GM23338 (cell line): ENCODE measurements at regions not wholly inside any gene's neighbourhood (a gene's known extent, or its start where the extent isn't known, plus 50 kb on each side); places are given as distances from the start of the nearest gene placed in this dataset.

Source experiments
- ATAC-seq: fragments of 200-7000 bp; cut with Tn5 transposase; 3 replicates; pipeline ENCODE4 v1.9.1; 2020
- DNase-seq: peaks from one replicate; pipeline ENCODE4 v3.0.0-alpha.2; 2015; ENCODE audit warnings: low spot score
- H2AFZ ChIP-seq: fragments of 200-600 bp; sonication (generic); 2 replicates; pipeline ENCODE4 v1.8.0; 2016; ENCODE audit warnings: antibody characterized with exemption, mild to moderate bottlenecking, moderate library complexity
- H3F3A ChIP-seq: fragments of 200-600 bp; sonication (generic); replicated peaks from 2 replicates; pipeline ENCODE4 v1.8.0; 2017; ENCODE audit warnings: antibody characterized with exemption, mixed run types, low read depth
- H3K27ac ChIP-seq: fragments of 200-600 bp; sonication (generic); 2 replicates; pipeline ENCODE4 v1.6.1; 2016; ENCODE audit warnings: low read depth
- H3K27me3 ChIP-seq: fragments of 200-600 bp; sonication (generic); 2 replicates; pipeline ENCODE4 v1.8.0; 2016; ENCODE audit warnings: mild to moderate bottlenecking, mixed run types, moderate library complexity; ENCODE audit not compliant: insufficient read depth
- H3K36me3 ChIP-seq: fragments of 200-600 bp; sonication (generic); 2 replicates; pipeline ENCODE4 v1.8.0; 2016; ENCODE audit warnings: mild to moderate bottlenecking; ENCODE audit not compliant: insufficient read depth
- H3K4me1 ChIP-seq: fragments of 200-600 bp; sonication (generic); 2 replicates; pipeline ENCODE4 v1.8.0; 2016; ENCODE audit warnings: mild to moderate bottlenecking, moderate library complexity; ENCODE audit not compliant: insufficient read depth
- H3K4me2 ChIP-seq: fragments of 200-600 bp; sonication (generic); 2 replicates; pipeline ENCODE4 v1.7.1; 2017; ENCODE audit warnings: mixed run types
- H3K4me3 ChIP-seq: fragments of 200-600 bp; sonication (generic); 2 replicates; pipeline ENCODE4 v1.6.1; 2016; ENCODE audit warnings: mixed run types
- H3K79me2 ChIP-seq: fragments of 200-600 bp; sonication (generic); replicated peaks from 2 replicates; pipeline ENCODE4 v1.8.0; 2017; ENCODE audit warnings: mild to moderate bottlenecking; ENCODE audit not compliant: insufficient read depth
- H3K9me2 ChIP-seq: fragments of 200-600 bp; sonication (generic); 2 replicates; pipeline ENCODE4 v1.8.0; 2017; ENCODE audit not compliant: insufficient read depth
- H4K20me1 ChIP-seq: fragments of 200-600 bp; sonication (generic); replicated peaks from 2 replicates; pipeline ENCODE4 v1.8.0; 2017; ENCODE audit warnings: mild to moderate bottlenecking; ENCODE audit not compliant: insufficient read depth
- H3K27ac Mint-ChIP-seq: 2 replicates; pipeline ENCODE4 v1.8.0; 2020; ENCODE audit warnings: inconsistent platforms, mild to moderate bottlenecking, moderate library complexity, mixed read lengths
- H3K27me3 Mint-ChIP-seq: 3 replicates; pipeline ENCODE4 v1.8.0; 2022; ENCODE audit warnings: low read depth, mild to moderate bottlenecking, moderate library complexity, mixed read lengths, inconsistent platforms; ENCODE audit not compliant: insufficient read depth, poor library complexity
- H3K36me3 Mint-ChIP-seq: 3 replicates; pipeline ENCODE4 v1.8.0; 2021; ENCODE audit warnings: low read depth, mild to moderate bottlenecking, inconsistent platforms, moderate library complexity, mixed read lengths
- H3K4me1 Mint-ChIP-seq: 3 replicates; pipeline ENCODE4 v1.8.0; 2020; ENCODE audit warnings: mild to moderate bottlenecking, inconsistent platforms, mixed read lengths
- H3K4me3 Mint-ChIP-seq: 3 replicates; pipeline ENCODE4 v1.8.0; 2021; ENCODE audit warnings: moderate library complexity, mild to moderate bottlenecking, inconsistent platforms, mixed read lengths
- H3K9me3 Mint-ChIP-seq: 3 replicates; pipeline ENCODE4 v1.8.0; 2020; ENCODE audit warnings: moderate library complexity, mild to moderate bottlenecking, inconsistent platforms, mixed read lengths
- CREB1 ChIP-seq: fragments of 250-450 bp; sonication (Bioruptor Pico); IDR thresholded peaks from 2 replicates; pipeline ENCODE4 v1.5.0; 2020; ENCODE audit warnings: low read depth, mild to moderate bottlenecking, moderate library complexity
- ETS1 ChIP-seq: IDR thresholded peaks from 2 replicates; pipeline ENCODE4 v1.6.1; 2016; ENCODE audit warnings: antibody characterized with exemption
- EZH2 ChIP-seq: fragments of 200-600 bp; sonication (generic); IDR thresholded peaks from one replicate; pipeline ENCODE4 v1.8.0; 2017; ENCODE audit warnings: antibody characterized with exemption, mild to moderate bottlenecking, low read depth; ENCODE audit not compliant: unreplicated experiment
- EZH2phosphoT487 ChIP-seq: fragments of 200-600 bp; sonication (generic); IDR thresholded peaks from one replicate; pipeline ENCODE4 v1.8.1; 2018; ENCODE audit warnings: antibody characterized with exemption; ENCODE audit not compliant: unreplicated experiment
- JUNB ChIP-seq: IDR thresholded peaks from one replicate; pipeline ENCODE4 v1.6.1; 2016; ENCODE audit warnings: antibody characterized with exemption; ENCODE audit not compliant: unreplicated experiment
- NANOG ChIP-seq: IDR thresholded peaks from 2 replicates; pipeline ENCODE4 v1.6.1; 2016; ENCODE audit warnings: antibody characterized with exemption, borderline replicate concordance
- POLR2AphosphoS5 ChIP-seq: IDR thresholded peaks from 2 replicates; pipeline ENCODE4 v1.6.1; 2016; ENCODE audit warnings: antibody characterized with exemption, low read depth
- STAT1 ChIP-seq: IDR thresholded peaks from one replicate; pipeline ENCODE4 v1.6.1; 2016; ENCODE audit warnings: antibody characterized with exemption; ENCODE audit not compliant: unreplicated experiment
- ZNF114 ChIP-seq: fragments of 250-450 bp; sonication (Bioruptor Pico); IDR thresholded peaks from 2 replicates; pipeline ENCODE4 v1.5.0; 2020; ENCODE audit warnings: mild to moderate bottlenecking, moderate library complexity
- ZNF331 ChIP-seq: fragments of 250-450 bp; sonication (Bioruptor Pico); IDR thresholded peaks from 2 replicates; pipeline ENCODE4 v1.5.0; 2020; ENCODE audit warnings: low read depth, mild to moderate bottlenecking, moderate library complexity
- ZNF462 ChIP-seq: fragments of 250-450 bp; sonication (Bioruptor Pico); IDR thresholded peaks from 2 replicates; pipeline ENCODE4 v1.5.0; 2020; ENCODE audit warnings: mild to moderate bottlenecking, moderate library complexity
- TF ChIP-seq, protein P1 (sequence below), 2 experiments: fragments of 200-600 bp in 1 of 2; sonication (generic) in 1 of 2; conservative IDR thresholded peaks; 2 replicates each; pipeline versions ENCODE4 v1.5.1 to v1.6.1; 2016 to 2017; ENCODE audit warnings: antibody characterized with exemption in 2 of 2, low read depth in 2 of 2, mild to moderate bottlenecking in 2 of 2, moderate library complexity in 1 of 2
- TF ChIP-seq, protein P2 (sequence below): IDR thresholded peaks from one replicate; pipeline ENCODE4 v1.6.1; 2018; ENCODE audit warnings: antibody characterized with exemption; ENCODE audit not compliant: unreplicated experiment

GRCh38 chr10:91569522-91569921 lies 63.3 kb downstream of the PPP1R3C start:
- no peaks in the 10 kb centered on the region for H3K36me3 ChIP-seq
- H2AFZ ChIP-seq: no peak overlapping the region
- Mint-ChIP-seq H3K9me3 (no peaks in the 10 kb centered on the region), H3K4me1 (peaks cover 4% of the 10 kb centered on the region), H3K36me3 (no peaks in the 10 kb centered on the region; the same call in 2 of the 3 replicates), H3K27ac (no peak overlapping the region), H3K4me3 (no peak overlapping the region), H3K27me3 (no peaks in the 10 kb centered on the region)
- DNase-seq: no peak
- H3K27ac ChIP-seq: no peak overlapping the region
- no peaks in the 10 kb centered on the region for H4K20me1 ChIP-seq
- H3F3A ChIP-seq: no peaks in the 10 kb centered on the region
- no peak overlapping the region for H3K4me2 ChIP-seq
- no peak for TF ChIP-seq EZH2
- TF ChIP-seq ZNF331 (CRISPR knock-in tag): no peak
- no peak for TF ChIP-seq ETS1
- TF ChIP-seq ZNF114 (CRISPR knock-in tag): no peak
- no peak for TF ChIP-seq EZH2phosphoT487
- no peak for TF ChIP-seq ZNF462
- TF ChIP-seq, protein P1, sequence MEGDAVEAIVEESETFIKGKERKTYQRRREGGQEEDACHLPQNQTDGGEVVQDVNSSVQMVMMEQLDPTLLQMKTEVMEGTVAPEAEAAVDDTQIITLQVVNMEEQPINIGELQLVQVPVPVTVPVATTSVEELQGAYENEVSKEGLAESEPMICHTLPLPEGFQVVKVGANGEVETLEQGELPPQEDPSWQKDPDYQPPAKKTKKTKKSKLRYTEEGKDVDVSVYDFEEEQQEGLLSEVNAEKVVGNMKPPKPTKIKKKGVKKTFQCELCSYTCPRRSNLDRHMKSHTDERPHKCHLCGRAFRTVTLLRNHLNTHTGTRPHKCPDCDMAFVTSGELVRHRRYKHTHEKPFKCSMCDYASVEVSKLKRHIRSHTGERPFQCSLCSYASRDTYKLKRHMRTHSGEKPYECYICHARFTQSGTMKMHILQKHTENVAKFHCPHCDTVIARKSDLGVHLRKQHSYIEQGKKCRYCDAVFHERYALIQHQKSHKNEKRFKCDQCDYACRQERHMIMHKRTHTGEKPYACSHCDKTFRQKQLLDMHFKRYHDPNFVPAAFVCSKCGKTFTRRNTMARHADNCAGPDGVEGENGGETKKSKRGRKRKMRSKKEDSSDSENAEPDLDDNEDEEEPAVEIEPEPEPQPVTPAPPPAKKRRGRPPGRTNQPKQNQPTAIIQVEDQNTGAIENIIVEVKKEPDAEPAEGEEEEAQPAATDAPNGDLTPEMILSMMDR (conservative IDR thresholded peaks at IDR 0.05; ENCODE audit: low read depth in 2 of 2): no peak
- TF ChIP-seq, protein P2, sequence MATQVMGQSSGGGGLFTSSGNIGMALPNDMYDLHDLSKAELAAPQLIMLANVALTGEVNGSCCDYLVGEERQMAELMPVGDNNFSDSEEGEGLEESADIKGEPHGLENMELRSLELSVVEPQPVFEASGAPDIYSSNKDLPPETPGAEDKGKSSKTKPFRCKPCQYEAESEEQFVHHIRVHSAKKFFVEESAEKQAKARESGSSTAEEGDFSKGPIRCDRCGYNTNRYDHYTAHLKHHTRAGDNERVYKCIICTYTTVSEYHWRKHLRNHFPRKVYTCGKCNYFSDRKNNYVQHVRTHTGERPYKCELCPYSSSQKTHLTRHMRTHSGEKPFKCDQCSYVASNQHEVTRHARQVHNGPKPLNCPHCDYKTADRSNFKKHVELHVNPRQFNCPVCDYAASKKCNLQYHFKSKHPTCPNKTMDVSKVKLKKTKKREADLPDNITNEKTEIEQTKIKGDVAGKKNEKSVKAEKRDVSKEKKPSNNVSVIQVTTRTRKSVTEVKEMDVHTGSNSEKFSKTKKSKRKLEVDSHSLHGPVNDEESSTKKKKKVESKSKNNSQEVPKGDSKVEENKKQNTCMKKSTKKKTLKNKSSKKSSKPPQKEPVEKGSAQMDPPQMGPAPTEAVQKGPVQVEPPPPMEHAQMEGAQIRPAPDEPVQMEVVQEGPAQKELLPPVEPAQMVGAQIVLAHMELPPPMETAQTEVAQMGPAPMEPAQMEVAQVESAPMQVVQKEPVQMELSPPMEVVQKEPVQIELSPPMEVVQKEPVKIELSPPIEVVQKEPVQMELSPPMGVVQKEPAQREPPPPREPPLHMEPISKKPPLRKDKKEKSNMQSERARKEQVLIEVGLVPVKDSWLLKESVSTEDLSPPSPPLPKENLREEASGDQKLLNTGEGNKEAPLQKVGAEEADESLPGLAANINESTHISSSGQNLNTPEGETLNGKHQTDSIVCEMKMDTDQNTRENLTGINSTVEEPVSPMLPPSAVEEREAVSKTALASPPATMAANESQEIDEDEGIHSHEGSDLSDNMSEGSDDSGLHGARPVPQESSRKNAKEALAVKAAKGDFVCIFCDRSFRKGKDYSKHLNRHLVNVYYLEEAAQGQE: no peak
- no peak for TF ChIP-seq NANOG
- TF ChIP-seq STAT1: no peak
- TF ChIP-seq POLR2AphosphoS5: no peak
- TF ChIP-seq CREB1 (CRISPR knock-in tag): no peak
- TF ChIP-seq JUNB: no peak
- H3K27me3 ChIP-seq: no peaks in the 10 kb centered on the region
- no peak overlapping the region for H3K4me3 ChIP-seq
- no peaks in the 10 kb centered on the region for H3K4me1 ChIP-seq
- 0 out of 2 replicates have a peak, but pooled peaks cover 4% of the 10 kb centered on the region for H3K9me2 ChIP-seq
- ATAC-seq: no peak
- no peaks in the 10 kb centered on the region for H3K79me2 ChIP-seq
